Loucy (cell line): ENCODE measurements at regions not wholly inside any gene's neighbourhood (a gene's known extent, or its start where the extent isn't known, plus 50 kb on each side); places are given as distances from the start of the nearest gene placed in this dataset.

ENCODE experiments used
- CTCF ChIP-seq: fragments of 200-600 bp; sonication (generic); conservative IDR thresholded peaks from 2 replicates; pipeline ENCODE4 v1.5.1; 2014; ENCODE audit warnings: mild to moderate bottlenecking, antibody characterized with exemption, low read length
- EZH2phosphoT487 ChIP-seq: fragments of 200-600 bp; IDR thresholded peaks from 2 replicates; pipeline ENCODE4 v1.6.1; 2018; ENCODE audit warnings: antibody characterized with exemption, mild to moderate bottlenecking, moderate library complexity, borderline replicate concordance

- TF ChIP-seq CTCF, result no peak
- no peak for TF ChIP-seq EZH2phosphoT487
These were observed 64.4 kb upstream of the FZD10 start for GRCh38 chr12:130097798-130098255.
